Islet precursor cell (in vitro differentiated cells): ENCODE measurements at regions not wholly inside any gene's neighbourhood (a gene's known extent, or its start where the extent isn't known, plus 50 kb on each side); places are given as distances from the start of the nearest gene placed in this dataset.
"Not testable (repeated sequence)": the region's sequence is repeated elsewhere in the genome, so short reads cannot be mapped to it uniquely, and the experiment has no call there.

ENCODE experiments used
- DNase-seq: peaks from one replicate; pipeline ENCODE4 v3.0.0-alpha.2; 2018

DNA sequence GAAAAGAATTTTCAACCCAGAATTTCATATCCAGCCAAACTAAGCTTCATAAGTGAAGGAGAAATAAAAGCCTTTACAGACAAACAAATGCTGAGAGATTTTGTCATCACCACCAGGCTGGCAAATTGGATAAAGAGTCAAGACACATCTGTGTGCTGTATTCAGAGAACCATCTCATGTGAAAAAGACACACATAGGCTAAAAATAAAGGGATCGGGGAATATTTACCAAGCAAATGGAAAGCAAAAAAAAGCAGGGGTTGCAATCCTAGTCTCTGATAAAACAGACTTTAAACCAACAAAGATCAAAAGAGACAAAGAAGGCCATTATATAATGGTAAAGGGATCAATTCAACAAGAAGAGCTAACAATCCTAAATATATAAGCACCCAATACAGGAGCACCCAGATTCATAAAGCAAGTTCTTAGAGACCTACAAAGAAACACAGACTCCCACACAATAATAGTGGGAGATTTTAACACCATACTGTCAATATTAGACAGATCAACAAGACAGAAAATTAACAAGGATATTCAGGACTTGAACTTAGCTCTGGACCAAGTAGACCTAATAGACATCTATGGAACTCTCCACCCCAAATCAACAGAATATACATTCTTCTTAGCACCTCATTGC, 55.9 kb upstream of the ACSM6 start:
- DNase-seq: not testable (repeated sequence)

DNA sequence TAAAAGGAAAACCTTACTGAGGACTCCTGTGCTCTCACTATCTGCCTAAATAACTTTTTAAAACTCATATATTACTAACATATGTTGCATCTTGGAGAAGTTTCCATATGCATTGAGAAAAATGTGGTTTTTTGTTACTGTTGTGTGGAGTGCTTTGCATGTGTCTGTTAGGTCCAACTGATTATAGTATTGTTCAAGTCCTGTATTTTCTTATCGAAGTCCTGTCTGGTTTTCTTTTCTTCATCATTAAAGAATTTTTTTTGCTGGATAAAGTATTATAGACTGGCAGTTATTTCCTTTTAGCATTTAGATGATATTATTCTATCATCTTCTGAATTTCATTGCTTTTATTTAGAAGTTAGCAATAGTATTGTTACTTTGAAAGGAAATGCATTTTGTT, 59.5 kb upstream of the ACSM6 start:
- no peak for DNase-seq

DNA sequence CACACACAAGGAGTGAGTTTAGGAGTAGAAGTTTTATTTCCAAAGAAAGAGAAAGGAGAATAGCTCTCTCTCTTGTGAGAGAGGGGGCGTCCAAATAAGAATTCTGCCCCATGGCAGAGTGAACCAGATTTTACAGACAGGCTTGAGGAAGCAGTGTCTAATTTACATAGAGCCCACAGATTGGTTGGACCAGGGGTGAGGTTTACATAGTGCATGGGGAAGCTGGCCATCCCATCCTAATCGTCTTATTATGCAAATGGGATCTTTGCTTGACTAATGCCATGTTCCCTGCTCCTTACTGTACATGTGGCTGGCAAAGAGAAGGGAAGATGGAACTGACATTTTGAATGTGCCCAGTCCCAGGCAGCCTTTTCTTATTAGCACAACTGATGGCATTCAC, 60.0 kb upstream of the ACSM6 start:
- no peak for DNase-seq

DNA sequence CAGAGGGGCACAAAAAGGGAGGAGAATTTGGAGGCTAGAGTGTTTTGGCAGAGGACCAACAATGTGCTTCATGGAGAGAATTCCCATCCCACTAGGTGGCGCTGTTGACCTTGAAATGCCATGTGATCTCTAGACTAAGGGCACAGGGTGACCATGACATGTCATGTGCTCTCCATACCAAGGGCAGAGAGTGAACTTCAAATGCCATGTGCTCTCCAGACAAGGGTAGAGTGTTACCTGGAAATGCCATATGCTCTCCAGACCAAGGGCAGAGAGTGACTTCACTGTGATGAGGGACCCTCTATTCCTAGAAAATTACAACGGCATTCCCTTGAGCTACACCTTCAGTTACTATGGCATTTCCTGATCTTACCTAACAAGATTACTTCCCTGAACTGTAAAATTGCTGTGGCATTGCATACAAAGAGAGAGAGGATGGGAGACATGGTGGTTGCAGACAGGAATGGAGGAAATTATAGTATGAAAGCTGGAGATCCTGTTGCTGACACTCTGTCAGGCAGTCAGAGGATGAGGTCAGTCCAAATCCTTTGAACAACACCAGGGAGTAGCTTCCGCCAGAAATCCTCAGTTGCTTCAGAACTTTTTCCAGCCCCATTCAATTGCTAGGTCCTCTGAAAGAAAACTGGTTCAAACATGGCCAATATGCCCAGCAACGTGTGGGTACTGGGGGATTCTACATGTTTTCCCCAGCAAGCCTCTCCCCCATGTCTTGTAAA, 60.9 kb upstream of the ACSM6 start:
- DNase-seq: peak; percentile 86

DNA sequence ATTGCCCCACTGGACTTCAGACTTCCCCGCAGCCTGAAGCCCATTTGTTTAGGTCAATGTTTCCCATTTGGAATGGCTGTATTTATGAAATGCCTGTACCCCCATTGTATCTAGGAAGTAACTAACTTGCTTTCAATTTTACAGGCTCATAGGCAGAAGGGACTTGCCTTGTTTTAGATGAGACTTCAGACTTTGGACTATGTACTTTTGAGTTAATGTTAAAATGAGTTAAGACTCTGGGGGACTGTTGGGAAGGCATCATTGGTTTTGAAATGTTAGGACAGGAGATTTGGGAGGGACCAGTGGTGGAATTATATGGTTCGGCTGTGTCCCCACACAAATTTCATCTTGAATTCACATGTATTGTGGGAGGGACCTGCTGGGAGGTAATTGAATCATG, 61.1 kb upstream of the CYP2C8 start:
- DNase-seq: not testable (repeated sequence)

DNA sequence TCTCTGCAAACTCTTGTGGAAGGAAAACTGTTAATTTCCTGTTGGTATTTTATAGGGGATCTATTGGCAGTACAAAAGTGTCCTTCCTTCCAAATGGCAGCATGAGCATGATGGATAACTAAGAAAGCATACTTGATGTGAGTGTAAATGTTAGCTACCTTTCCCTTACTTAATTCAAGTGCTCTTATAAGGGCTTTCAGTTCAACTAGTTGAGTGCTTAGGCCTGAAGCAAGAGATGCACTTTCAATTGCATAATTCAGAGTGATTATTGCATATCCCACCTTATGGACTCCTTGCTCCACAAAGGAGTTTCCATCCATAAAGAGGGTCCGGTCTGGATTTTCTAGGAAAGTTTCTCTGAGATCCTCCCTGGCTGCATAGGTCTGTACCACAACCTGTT, 56.3 kb upstream of the CYP2C8 start:
- no peak for DNase-seq

DNA sequence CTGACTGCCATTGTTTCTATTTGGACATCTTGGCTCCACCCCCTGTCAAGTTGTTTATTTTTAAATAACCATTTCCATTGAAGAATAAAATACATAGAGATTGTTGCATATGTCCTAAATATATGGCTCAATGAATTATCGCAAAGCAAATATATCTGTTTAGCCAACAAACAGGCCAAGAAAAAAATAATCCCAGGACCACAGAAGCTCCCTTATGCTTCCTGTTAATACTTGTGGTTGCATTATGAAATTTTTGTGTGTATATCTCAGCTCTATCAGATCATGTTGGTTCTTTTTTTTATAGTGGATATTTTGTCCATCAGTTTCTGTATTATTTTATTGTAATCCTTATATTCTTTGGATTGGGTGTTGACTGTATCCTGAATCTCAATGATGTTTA, 53.4 kb upstream of the CYP2C8 start:
- no peak for DNase-seq

DNA sequence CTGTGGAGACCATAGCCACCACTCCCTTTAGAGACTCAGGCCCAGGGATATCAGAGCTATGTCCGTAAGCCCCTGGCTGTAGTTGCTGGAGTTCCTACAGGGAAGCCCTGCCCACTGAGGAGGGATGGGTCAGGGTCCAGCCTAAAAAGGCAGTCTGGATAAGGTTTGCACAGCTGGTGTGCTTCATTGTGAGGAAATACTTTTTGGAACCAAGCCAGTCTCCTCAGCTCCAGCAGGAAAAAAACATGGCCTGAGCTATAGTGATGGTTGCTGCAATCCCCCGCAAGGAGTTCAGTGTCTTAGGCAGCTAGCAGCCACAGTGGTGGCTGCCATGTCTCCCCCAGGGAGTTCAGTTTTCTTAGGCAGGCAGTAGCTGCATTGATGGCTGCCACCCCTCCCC, 52.6 kb upstream of the CYP2C8 start:
- DNase-seq: no peak
